ENCODE measurements at regions not wholly inside any gene's neighbourhood (a gene's known extent, or its start where the extent isn't known, plus 50 kb on each side); places are given as distances from the start of the nearest gene placed in this dataset.

DNA sequence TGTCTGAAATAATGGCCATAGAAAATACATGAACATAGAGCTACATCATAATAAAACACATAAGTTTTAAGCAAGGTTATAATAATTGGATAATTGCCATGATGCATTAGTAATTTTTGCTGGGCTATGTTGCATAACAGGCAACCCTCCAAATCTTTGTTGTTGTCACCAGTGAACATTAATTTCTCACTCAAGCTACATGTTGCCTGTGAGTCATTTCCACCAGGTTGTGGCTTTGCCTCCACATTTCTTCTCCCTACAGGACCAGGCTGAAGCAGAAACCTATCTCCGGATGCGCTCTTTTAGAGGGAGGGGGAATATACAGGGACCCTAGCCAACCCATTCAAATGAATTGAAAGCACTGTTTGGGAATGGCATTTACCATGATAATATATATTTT lies 347.7 kb downstream of the GABRG1 start:
- DNase-seq: no peak

GRCh38 chr4:45770958-45771357 lies 352.9 kb downstream of the GABRG1 start:
- DNase-seq: no peak

DNA sequence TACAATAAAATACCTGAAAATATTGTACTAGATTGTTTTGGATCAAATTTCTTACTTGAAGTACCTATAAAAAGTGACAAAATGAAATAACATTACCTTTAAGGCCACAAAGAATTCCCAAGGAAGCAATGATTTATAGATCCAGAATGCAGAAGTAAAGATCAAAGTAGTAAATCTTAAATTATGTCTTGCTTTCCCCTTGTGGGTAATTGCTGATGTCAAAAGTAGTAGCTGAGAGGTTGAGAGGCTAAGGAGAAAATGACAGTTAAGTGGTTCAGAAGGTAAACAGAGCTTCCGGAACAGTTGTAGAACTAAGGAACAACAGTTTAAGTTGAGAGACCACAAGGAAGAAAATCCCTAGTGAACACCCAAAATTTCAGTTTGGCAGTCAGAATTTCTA lies 358.3 kb downstream of the GABRG1 start:
- DNase-seq: no peak

DNA sequence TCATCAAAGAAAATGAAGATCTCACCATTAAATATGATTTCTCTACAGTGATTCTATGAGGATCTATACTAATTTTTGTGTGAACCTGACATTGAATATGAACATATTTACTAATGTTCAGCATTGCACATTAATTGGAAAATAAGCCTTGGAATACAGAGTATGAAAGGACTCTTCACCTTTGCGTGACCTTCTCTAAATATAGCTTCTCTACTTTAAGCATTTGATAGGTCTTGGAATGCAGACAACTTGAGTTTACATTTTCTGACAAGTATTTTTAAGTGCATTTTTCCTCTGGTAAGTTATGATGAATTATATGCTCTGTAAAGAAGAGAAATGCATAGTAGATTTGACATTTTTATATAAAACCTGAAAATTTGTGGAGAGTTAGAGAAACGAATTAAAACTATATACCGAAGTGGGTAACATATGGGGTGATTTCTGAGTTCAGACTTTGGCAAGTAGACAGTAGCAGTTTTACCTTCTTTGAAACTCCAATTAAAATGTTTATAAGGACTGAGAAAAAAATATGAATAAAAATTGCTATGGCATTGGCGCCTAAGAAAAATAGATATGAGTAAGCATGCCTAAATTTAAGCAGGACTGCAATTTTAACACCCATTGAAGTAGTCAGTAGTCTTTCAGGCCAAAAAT lies 371.9 kb downstream of the GABRG1 start:
- no peak for DNase-seq

DNA sequence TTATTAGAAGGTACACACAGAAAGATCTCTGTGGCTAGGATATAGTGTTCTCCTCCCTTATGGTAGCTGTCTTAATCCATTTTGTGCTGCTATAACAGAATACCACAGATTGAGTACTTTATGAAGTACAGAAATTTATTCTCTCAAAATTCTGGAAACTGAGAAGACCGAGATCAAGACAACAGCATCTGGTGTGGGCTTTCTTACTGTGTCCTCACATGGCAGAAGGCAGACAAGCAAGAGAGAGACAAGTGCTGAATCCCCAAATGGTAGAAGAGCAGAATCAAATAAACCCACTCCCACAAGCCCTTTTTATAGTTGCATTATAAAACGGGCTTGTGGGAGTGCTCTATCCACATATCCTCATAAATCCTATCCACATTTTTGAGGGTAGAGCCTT lies 373.1 kb downstream of the GABRG1 start:
- DNase-seq: no peak

GRCh38 chr4:45745741-45746140 lies 378.1 kb downstream of the GABRG1 start:
- DNase-seq: no peak

GRCh38 chr4:45741897-45742296 lies 382.0 kb downstream of the GABRG1 start:
- DNase-seq: no peak

- no peak for DNase-seq
These were observed 391.7 kb downstream of the GABRG1 start for GRCh38 chr4:45732161-45732560.

DNA sequence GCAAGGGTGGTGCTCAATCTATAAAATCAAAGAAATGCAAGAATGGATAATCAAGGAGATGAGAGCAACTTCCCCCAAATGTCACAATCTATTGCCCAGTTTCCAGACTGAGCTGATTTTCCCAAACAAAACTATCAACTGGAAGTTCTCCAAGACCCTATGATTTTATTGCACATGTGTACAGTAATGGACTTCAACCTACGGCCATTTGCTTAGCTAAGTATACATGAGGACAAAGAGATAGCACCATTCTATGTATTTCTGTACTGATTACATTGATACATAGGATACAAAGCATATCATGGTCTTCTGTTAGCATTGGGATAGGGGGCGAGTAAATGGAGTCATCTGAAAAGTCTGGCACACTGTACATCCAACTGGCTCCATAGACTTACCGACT lies 407.8 kb downstream of the GABRG1 start:
- no peak for DNase-seq

DNA sequence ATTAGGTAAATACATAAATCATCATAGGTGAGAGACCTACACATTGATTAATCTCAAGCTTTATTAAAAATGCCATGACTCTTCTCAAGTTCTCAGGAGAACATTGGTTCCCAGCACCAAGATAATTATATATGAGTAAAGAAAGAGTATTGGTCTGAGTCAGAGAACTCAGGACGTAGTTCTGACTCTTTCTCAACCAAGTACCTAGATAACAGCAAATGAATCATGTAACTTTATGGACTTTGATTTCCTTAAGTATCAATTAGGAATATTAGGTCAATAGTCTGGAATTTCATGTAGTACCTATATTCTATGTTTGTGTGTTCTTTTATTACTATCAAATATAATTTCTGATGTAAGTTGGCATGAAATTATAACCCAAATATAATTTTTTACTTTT lies 409.9 kb downstream of the GABRG1 start:
- no peak for DNase-seq

GRCh38 chr4:45701621-45702020 lies 422.2 kb downstream of the GABRG1 start:
- DNase-seq: no peak

DNA sequence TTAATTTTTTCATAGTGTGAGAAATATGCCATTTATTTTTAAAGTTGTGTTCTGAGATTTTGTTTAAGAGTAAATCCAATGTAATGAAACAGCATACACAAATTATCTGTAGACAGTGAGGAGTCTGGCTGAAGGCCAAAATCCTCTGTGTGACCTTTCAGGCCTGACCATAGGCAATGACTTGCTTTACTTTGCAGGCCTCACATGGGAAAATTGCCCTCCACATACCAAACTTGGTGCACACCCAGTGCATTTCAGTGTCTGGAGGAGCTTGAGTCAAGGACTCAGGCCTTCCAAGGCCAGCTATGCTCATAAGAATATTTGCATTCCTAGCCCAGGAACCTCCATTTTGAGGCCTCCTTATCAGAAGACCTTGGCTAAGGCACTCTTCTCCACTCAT lies 430.1 kb downstream of the GABRG1 start:
- DNase-seq: no peak

DNA sequence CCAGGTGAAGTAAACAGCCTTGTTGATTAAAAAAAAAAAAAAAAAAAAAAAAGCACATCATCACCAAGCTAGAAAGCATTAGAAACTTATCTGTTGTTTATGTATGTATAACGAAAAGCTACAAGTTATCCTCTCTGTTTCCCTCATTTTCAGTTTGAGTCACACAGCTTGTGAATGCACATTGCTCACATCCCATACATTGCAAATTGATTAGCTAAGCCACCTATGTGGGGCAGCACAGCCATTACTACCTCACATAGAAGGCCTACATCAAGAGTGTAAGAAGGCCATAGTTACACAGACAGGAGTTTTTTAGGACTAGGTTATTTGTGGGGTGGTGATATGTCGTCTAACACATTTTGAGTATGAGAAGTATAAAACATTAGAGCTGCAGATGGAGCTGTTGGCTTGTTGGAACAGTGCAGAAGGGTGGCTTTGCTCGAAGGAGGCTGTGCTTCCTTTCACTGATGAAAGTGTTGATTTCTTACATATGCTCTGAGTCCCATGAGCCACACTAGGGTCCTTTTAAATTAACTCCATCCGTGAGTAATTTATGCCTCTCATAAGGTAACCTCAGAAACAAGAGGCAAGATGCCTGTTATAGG lies 431.6 kb downstream of the GABRG1 start:
- DNase-seq: no peak

GRCh38 chr4:45688341-45688740 lies 435.5 kb downstream of the GABRG1 start:
- no peak for DNase-seq

DNA sequence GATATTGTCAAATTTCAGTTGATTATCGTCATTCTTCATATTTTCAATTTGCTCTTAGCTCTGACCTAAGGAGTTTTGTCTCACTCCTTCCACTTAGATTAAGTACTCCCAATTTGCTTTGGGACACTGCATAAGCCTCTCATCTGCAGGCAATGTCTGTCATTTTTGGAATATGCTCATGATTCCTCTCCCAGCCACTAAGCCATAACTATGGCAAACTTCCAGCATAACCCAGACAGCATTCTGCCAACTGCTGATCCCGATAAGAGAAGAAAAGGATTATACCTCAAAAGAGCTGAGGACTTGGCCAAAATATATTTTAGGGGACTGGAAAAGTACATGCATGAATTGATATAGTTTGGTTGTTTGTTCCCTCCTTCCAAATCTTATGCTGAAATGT lies 444.4 kb downstream of the GABRG1 start:
- DNase-seq: no peak

DNA sequence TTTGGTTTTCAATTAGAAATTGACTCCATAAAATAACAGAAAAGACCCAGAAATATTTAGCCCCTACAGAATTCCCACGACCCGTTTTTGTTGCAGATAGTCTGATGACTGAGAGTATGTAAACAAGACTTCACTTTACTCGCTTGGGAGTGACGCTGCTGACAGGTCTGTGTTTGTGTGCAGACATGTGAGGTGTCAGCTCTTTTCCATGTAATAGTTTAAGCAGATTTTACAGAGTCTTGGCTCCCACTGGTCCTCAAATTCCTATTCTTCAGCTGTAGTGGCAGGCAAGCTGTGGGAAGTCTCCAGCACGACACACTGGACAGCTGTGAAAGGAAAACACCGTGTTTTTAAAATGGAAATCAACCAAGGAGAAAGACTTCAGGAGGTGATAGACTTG lies 455.7 kb downstream of the GABRG1 start:
- DNase-seq: no peak

DNA sequence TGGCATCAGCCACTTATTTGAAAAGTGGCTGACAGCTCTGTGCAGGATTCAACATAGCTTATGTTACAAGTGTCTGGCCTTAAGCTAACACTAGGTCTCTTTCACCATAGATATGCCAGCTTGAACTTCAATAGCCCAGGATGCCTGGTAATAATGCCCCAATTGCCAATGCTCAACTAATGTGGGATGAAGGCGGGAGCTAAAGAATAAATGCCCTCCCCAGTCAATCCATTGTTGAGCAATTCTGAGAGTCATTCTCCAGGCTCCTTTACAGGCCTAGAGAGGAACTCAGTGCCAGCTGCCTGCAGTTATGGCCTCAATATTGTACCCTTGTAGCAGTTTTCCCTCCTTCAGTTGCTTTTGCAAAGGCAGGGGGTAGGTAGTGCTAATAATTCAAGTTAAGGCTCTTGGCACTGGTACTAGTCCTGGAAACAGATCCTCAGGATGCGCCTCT lies 460.2 kb downstream of the GABRG1 start:
- DNase-seq: no peak

DNA sequence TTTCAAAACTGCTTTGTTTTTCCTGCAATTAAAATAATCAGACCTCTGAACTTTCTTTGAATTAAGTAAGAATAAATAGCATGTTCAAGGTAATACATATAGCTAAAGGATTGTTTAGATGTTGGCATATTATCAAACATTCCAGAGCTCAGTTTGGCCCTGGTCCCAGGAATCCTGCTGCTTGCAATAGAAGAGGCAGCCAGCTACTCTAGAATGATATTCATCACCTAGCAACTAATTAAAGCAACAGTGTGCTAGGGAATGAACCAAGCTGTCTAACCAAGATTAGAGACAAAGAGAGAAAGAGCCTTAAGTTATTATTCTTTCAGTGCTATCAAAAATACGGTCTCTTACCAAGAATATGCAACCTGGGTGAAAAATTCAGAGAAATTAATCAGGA lies 460.9 kb downstream of the GABRG1 start:
- DNase-seq: peak; percentile 44

GRCh38 chr4:45661893-45662292 lies 462.0 kb downstream of the GABRG1 start:
- no peak for DNase-seq

GRCh38 chr4:45650545-45650944 lies 473.3 kb downstream of the GABRG1 start:
- DNase-seq: no peak

DNA sequence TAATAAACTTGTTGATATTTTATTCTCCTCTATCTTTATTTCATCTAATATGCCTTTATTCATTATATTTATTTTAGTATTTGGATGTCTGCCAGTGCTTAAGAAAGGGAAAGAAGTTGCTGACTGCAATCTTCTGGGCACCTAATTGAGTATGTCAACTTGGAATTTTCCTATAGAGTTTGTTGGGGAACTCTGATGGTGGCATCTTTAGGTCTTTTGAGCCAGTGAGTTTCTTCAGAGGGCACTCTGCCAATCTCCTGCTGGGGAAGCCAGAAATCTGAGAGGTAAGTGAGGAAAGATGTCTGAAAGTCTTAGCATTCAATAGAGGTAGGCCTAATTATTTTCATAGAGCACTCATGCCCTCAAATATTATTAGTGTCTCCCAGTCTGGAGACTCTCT lies 475.0 kb downstream of the GABRG1 start:
- no peak for DNase-seq

GRCh38 chr4:45647823-45648222 lies 476.0 kb downstream of the GABRG1 start:
- DNase-seq: no peak

DNA sequence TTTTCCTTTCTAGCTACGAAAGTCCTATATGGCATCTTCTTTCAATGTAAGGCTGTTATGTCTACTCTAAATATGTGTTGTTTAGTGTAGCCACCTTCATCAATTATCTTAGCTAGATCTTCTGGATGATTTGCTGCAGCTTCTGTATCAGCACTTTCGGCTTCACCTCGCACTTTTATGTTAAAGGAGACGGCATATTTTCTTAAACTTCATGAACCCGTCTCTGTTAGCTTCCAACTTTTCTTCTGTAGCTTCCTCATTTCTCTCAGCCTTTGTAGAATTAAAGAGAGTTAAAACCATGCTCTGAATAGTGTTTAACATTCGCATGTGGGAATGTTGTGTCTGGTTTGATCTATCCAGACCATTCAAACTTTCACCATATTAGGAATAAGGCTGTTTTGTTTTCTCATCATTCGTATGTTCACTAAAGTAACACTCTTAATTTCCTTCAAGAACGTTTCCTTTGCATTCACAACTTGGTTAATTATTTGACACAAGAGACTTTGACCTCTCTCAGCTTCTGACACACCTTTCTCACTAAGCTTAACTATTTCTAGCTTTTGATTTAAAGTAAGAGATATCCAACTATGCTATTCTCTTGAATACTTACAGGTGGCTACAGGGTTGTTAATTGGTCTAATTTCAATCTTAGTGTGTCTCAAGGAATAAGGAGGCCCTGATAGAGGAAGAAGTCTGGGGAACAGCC lies 476.8 kb downstream of the GABRG1 start:
- no peak for DNase-seq

- DNase-seq: no peak
These were observed 483.6 kb downstream of the GABRG1 start for GRCh38 chr4:45640281-45640680.
